Fibroblast of villous mesenchyme (primary cell): ENCODE measurements at regions not wholly inside any gene's neighbourhood (a gene's known extent, or its start where the extent isn't known, plus 50 kb on each side); places are given as distances from the start of the nearest gene placed in this dataset.

Experiments used
- DNase-seq: peaks from one replicate; pipeline ENCODE4 v3.0.0-alpha.2; 2010; ENCODE audit warnings: low read depth
- H3K4me3 ChIP-seq: 2 replicates; pipeline ENCODE4 v1.5.1; 2011; ENCODE audit warnings: low read depth, mild to moderate bottlenecking, low read length
- CTCF ChIP-seq: IDR thresholded peaks from 2 replicates; pipeline ENCODE4 v1.5.1; 2012; ENCODE audit warnings: low read depth, mild to moderate bottlenecking, low read length; ENCODE audit not compliant: insufficient read depth

- no peak for TF ChIP-seq CTCF
- DNase-seq, result no peak
- no peak overlapping the region for H3K4me3 ChIP-seq
Measured at GRCh38 chrX:40420899-40421729, 159.7 kb upstream of the ATP6AP2 start.

- DNase-seq, result no peak
- no peak for TF ChIP-seq CTCF
- H3K4me3 ChIP-seq, result no peak overlapping the region
Measured at GRCh38 chrX:40418813-40419195, 162.0 kb upstream of the ATP6AP2 start.

- no peak for TF ChIP-seq CTCF
- H3K4me3 ChIP-seq, result no peak overlapping the region
- DNase-seq, result no peak
Measured at GRCh38 chrX:40418146-40418812, 162.5 kb upstream of the ATP6AP2 start.

GRCh38 chrX:40415675-40416074 is 165.1 kb upstream of the ATP6AP2 start:
- DNase-seq, result no peak
- TF ChIP-seq CTCF, result no peak
- H3K4me3 ChIP-seq, result no peak overlapping the region

GRCh38 chrX:40414335-40414734 is 166.4 kb upstream of the ATP6AP2 start:
- no peak for DNase-seq
- TF ChIP-seq CTCF, result no peak
- H3K4me3 ChIP-seq, result no peak overlapping the region

- TF ChIP-seq CTCF, result no peak
- H3K4me3 ChIP-seq, result no peak overlapping the region
- DNase-seq, result no peak
Measured at GRCh38 chrX:40411340-40412111, 169.2 kb upstream of the ATP6AP2 start.
